ENCODE measurements at regions not wholly inside any gene's neighbourhood (a gene's known extent, or its start where the extent isn't known, plus 50 kb on each side); places are given as distances from the start of the nearest gene placed in this dataset.

- intact Hi-C loops (cut with DNase I): no loop called here
- DNase-seq: no peak
Observed at GRCh38 chr13:106899442-106899841, 331.5 kb upstream of the ARGLU1 start.

- intact Hi-C loops (cut with DNase I): no loop called here
- DNase-seq: no peak
Observed at GRCh38 chr13:106898231-106898630, 330.3 kb upstream of the ARGLU1 start.

GRCh38 chr13:106888148-106888547 is 320.2 kb upstream of the ARGLU1 start:
- DNase-seq: no peak
- intact Hi-C loops (cut with DNase I): no loop called here

GRCh38 chr13:106887686-106888085 is 319.7 kb upstream of the ARGLU1 start:
- DNase-seq: no peak
- intact Hi-C loops (cut with DNase I): no loop called here

GRCh38 chr13:106883976-106884375 is 316.0 kb upstream of the ARGLU1 start:
- no peak for DNase-seq
- intact Hi-C loops (cut with DNase I): no loop called here

- intact Hi-C loops (cut with DNase I): no loop called here
- DNase-seq: no peak
Observed at GRCh38 chr13:106882246-106882645, 314.3 kb upstream of the ARGLU1 start.

GRCh38 chr13:106879806-106880205 is 311.9 kb upstream of the ARGLU1 start:
- DNase-seq: no peak
- intact Hi-C loops (cut with DNase I): no loop called here

GRCh38 chr13:106874323-106874722 is 306.4 kb upstream of the ARGLU1 start:
- no peak for DNase-seq
- intact Hi-C loops (cut with DNase I): no loop called here

GRCh38 chr13:106873810-106874209 is 305.9 kb upstream of the ARGLU1 start:
- intact Hi-C loops (cut with DNase I): no loop called here
- DNase-seq: no peak

GRCh38 chr13:106867249-106867648 is 299.3 kb upstream of the ARGLU1 start:
- DNase-seq: no peak
- intact Hi-C loops (cut with DNase I): no loop called here

GRCh38 chr13:106865716-106866440 is 297.9 kb upstream of the ARGLU1 start:
- intact Hi-C loops (cut with DNase I): no loop called here
- DNase-seq: no peak

- no peak for DNase-seq
- intact Hi-C loops (cut with DNase I): no loop called here
Observed at GRCh38 chr13:106859533-106859904, 291.6 kb upstream of the ARGLU1 start.

GRCh38 chr13:106858903-106859532 is 291.1 kb upstream of the ARGLU1 start:
- DNase-seq: no peak
- intact Hi-C loops (cut with DNase I): no loop called here

GRCh38 chr13:106852436-106852835 is 284.5 kb upstream of the ARGLU1 start:
- intact Hi-C loops (cut with DNase I): no loop called here
- DNase-seq: no peak

GRCh38 chr13:106850973-106851650 is 283.2 kb upstream of the ARGLU1 start:
- DNase-seq: no peak

GRCh38 chr13:106846571-106847448 is 278.9 kb upstream of the ARGLU1 start:
- intact Hi-C loops (cut with DNase I): no loop called here
- DNase-seq: peak in 10 of 42 donors; percentile 12 to 58 (median 31)

More at GRCh38 chr13:106850973-106851650, 283.2 kb upstream of the ARGLU1 start:
- intact Hi-C loops (cut with DNase I): no loop called here

- intact Hi-C loops (cut with DNase I): no loop called here
- DNase-seq: no peak
Observed at GRCh38 chr13:106836186-106836802, 268.4 kb upstream of the ARGLU1 start.

- intact Hi-C loops (cut with DNase I): no loop called here
- no peak for DNase-seq
Observed at GRCh38 chr13:106835477-106835876, 267.5 kb upstream of the ARGLU1 start.

- intact Hi-C loops (cut with DNase I): no loop called here
- no peak for DNase-seq
Observed at GRCh38 chr13:106821979-106822378, 254.0 kb upstream of the ARGLU1 start.
